ENCODE measurements at regions not wholly inside any gene's neighbourhood (a gene's known extent, or its start where the extent isn't known, plus 50 kb on each side); places are given as distances from the start of the nearest gene placed in this dataset.

- dilution Hi-C loops (cut with MboI; ENCODE audit: extremely low pct_ligation_motif_present, low sequenced_read_pairs), result no loop called here
- no peaks in the 10 kb centered on the region for H4K20me1 ChIP-seq (replicated peaks; ENCODE audit: control insufficient read depth, extremely low read depth, insufficient read depth, low read length)
- H3K4me1 ChIP-seq (ENCODE audit: control insufficient read depth, extremely low read depth, insufficient read depth, low read length), result no peaks in the 10 kb centered on the region
- H3K4me2 ChIP-seq (ENCODE audit: insufficient read depth, low read length), result no peak overlapping the region
- H3K36me3 ChIP-seq (ENCODE audit: control insufficient read depth in 2 of 2, extremely low read depth in 1 of 2, insufficient read depth in 2 of 2, low read length in 2 of 2), result no peaks in the 10 kb centered on the region
- FAIRE-seq (peak; percentile 12), DNase-seq (ENCODE audit: low read depth, low spot score) (no peak)
- H3K9me3 ChIP-seq (replicated peaks; ENCODE audit: control insufficient read depth, insufficient read depth, low read length), result no peaks in the 10 kb centered on the region
- no peaks in the 10 kb centered on the region for H3K27me3 ChIP-seq (ENCODE audit: control insufficient read depth in 2 of 2, insufficient read depth in 2 of 2, low read length in 2 of 2)
- CTCF ChIA-PET, result interaction anchor here (0.6 kb wide), 1 partner anchor 1301 kb away, joined by 3 read pairs; no protein-coding TSS in a partner anchor
- no peak overlapping the region for H3K9ac ChIP-seq (replicated peaks; ENCODE audit: extremely low read depth, insufficient read depth, low read length)
- POLR2A ChIA-PET, result no interaction called here
- no peaks in the 10 kb centered on the region for H3K79me2 ChIP-seq (ENCODE audit: control insufficient read depth, insufficient read depth, low read length)
- H3K9me1 ChIP-seq (replicated peaks; ENCODE audit: control insufficient read depth, extremely low read depth, insufficient read depth, low read length), result no peaks in the 10 kb centered on the region
- H3K27ac ChIP-seq (ENCODE audit: insufficient read depth, low read depth, low read length), result no peak overlapping the region
- H3K4me3 ChIP-seq (replicated peaks in 1 of 3; ENCODE audit: insufficient read depth in 1 of 3, low read depth in 1 of 3, low read length in 3 of 3), result no peak overlapping the region
- TF ChIP-seq JUN (IDR thresholded peaks at IDR 0.05; ENCODE audit: borderline replicate concordance, insufficient read depth, insufficient read length, low read depth), result no peak
- TF ChIP-seq GATA2 (IDR thresholded peaks at IDR 0.05; ENCODE audit: insufficient read depth, insufficient read length, low read depth, low read length), result no peak
- TF ChIP-seq POLR2AphosphoS5 (IDR thresholded peaks at IDR 0.05; ENCODE audit: insufficient read depth, low read depth, low read length), result no peak
- no peak for TF ChIP-seq MYC (IDR thresholded peaks at IDR 0.05; ENCODE audit: low read depth, low read length)
- TF ChIP-seq CTCF (IDR thresholded peaks at IDR 0.05; ENCODE audit: extremely low read depth in 1 of 2, insufficient read depth in 1 of 2, low read depth in 1 of 2, low read length in 2 of 2), result no peak
- TF ChIP-seq MAX (IDR thresholded peaks at IDR 0.05; ENCODE audit: insufficient read depth, insufficient read length), result no peak
- no peak for TF ChIP-seq POLR2A (IDR thresholded peaks at IDR 0.05; ENCODE audit: low read depth, low read length)
- TF ChIP-seq FOS (IDR thresholded peaks at IDR 0.05; ENCODE audit: borderline replicate concordance, insufficient read depth, low read length), result no peak
- TF ChIP-seq EZH2 (IDR thresholded peaks at IDR 0.05; ENCODE audit: borderline replicate concordance, low read depth, low read length, severe bottlenecking), result no peak
- H2AFZ ChIP-seq (ENCODE audit: low read depth, low read length), result no peak overlapping the region
- intact Hi-C loops (cut with micrococcal nuclease), result no loop called here
- no TSS peak for BruUV-seq (replicated peaks)
Measured at GRCh38 chr10:9097206-9097990, 1042.9 kb downstream of the GATA3 start.

Measured in endothelial cell of umbilical vein (primary cell).